ENCODE measurements at regions not wholly inside any gene's neighbourhood (a gene's known extent, or its start where the extent isn't known, plus 50 kb on each side); places are given as distances from the start of the nearest gene placed in this dataset.

DNA sequence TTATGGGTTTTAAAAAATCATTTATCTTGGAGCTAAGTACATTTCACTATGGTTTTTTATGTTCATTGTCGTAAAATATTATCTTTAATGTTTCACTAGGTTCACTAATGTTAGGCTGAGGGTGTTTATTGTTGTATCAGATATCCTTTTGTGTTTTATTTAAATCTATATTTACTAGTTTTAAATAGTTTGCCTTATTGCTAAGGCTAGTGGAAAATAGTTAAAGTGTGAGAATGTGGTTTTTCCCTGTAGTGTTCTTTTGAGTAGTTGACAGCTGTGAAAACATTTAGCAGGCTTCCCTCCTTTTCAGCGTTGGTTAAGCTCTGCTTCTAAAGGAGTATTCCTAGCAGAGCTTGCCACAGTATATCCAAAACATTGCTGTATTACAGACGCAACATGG is 139.0 kb downstream of the TM9SF2 start:
- no peaks in the 10 kb centered on the region for H3K9me3 ChIP-seq (ENCODE audit: control insufficient read depth, low read length)
- H3K36me3 ChIP-seq (ENCODE audit: control insufficient read depth, insufficient read depth, low read length) = no peaks in the 10 kb centered on the region
- H3K4me1 ChIP-seq (ENCODE audit: control insufficient read depth, insufficient read depth, low read length) = no peaks in the 10 kb centered on the region
- H3K27ac ChIP-seq (ENCODE audit: insufficient read depth, low read depth, low read length, poor library complexity, severe bottlenecking) = no peak overlapping the region
- H3K27me3 ChIP-seq (ENCODE audit: control insufficient read depth, insufficient read depth, low read length, poor library complexity, severe bottlenecking) = no peaks in the 10 kb centered on the region
- WGBS, 2 experiments = 78 to 79% methylated on average over 2 to 3 of the region's 3 CpGs
- no peak overlapping the region for H3K4me3 ChIP-seq (ENCODE audit: insufficient read depth, low read depth, low read length)

DNA sequence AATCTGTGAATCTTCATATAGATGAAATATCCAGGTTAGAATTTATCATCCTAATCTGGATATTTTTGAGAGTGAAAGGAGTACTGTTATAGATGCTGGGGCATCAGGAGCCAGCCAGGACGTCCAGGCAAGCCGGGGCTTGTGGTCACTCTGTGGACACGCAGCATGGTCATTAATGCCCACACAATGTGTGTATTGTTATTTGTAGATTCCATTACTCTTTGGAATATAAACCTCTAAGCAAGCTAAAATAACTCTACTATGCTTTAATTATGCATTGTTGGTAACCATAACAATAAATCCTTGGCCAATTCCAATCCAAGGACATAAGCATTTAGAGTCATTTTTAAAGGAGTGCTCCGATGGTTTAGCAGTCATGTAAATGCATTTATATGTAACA is 137.9 kb downstream of the TM9SF2 start:
- no peak overlapping the region for H3K27ac ChIP-seq (ENCODE audit: insufficient read depth, low read depth, low read length, poor library complexity, severe bottlenecking)
- H3K36me3 ChIP-seq (ENCODE audit: control insufficient read depth, insufficient read depth, low read length) = no peaks in the 10 kb centered on the region
- H3K4me1 ChIP-seq (ENCODE audit: control insufficient read depth, insufficient read depth, low read length) = no peaks in the 10 kb centered on the region
- no peaks in the 10 kb centered on the region for H3K9me3 ChIP-seq (ENCODE audit: control insufficient read depth, low read length)
- no peaks in the 10 kb centered on the region for H3K27me3 ChIP-seq (ENCODE audit: control insufficient read depth, insufficient read depth, low read length, poor library complexity, severe bottlenecking)
- WGBS, 2 experiments = 100% methylated on average over 3 to 4 of the region's 4 CpGs
- H3K4me3 ChIP-seq (ENCODE audit: insufficient read depth, low read depth, low read length) = no peak overlapping the region

DNA sequence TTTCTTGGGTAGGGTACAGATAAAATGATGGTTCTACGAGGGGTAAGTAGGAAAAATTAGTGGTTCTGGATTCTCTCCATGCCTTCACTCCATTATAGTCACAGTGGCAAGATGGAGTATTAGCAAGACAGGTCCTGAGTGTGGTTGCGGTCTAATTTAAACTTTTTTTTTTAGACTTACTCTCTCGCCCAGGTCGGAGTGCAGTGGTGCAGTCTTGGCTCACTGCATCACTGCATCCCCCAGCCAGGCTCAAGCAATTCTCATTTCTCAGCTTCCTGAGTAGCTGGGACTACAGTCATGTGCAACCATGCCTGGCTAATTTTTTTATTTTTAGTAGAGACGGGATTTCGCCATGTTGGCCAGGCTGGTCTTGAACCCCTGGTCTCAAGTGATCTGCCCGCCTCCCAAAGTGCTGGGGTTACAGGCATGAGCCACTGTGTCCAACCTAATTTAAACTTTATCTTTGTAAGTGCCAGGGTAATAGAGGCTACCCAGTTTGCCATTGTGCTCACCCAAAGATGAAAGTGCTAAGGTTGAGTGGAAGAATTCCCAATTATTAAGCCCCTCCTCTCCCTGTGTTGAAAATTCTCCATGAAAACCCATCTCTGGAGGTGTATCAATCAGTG is 135.6 kb downstream of the TM9SF2 start:
- Histone ChIP-seq H3K4me3 (ENCODE audit: insufficient read depth, low read depth, low read length) (no peak overlapping the region), H3K9me3 (ENCODE audit: control insufficient read depth, low read length) (no peaks in the 10 kb centered on the region), H3K27ac (ENCODE audit: insufficient read depth, low read depth, low read length, poor library complexity, severe bottlenecking) (no peak overlapping the region), H3K4me1 (ENCODE audit: control insufficient read depth, insufficient read depth, low read length) (no peaks in the 10 kb centered on the region), H3K27me3 (ENCODE audit: control insufficient read depth, insufficient read depth, low read length, poor library complexity, severe bottlenecking) (no peaks in the 10 kb centered on the region), H3K36me3 (ENCODE audit: control insufficient read depth, insufficient read depth, low read length) (no peaks in the 10 kb centered on the region)
- 91 to 92% methylated on average over 7 of the region's 7 CpGs for WGBS, 2 experiments

DNA sequence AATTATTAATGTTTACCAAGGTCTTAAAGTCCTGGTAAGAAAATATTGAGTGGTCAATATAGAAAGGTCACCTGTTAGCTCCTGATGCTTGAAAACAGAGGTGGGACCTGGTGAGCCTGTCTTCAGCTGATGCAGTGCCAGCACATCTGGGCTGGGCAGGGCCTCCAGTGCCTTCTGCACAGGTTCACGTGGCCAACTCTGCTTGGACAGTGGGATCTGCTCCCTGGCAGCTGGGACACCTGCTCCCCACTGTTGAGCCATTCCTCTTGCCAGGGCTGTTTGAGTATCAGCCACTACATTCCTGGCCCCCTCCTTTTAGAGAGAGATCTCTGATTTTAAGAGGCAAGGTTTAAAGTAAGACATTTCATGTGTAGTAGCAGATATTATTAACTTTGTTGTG is 135.0 kb downstream of the TM9SF2 start:
- Histone ChIP-seq H3K36me3 (ENCODE audit: control insufficient read depth, insufficient read depth, low read length) (no peaks in the 10 kb centered on the region), H3K27ac (ENCODE audit: insufficient read depth, low read depth, low read length, poor library complexity, severe bottlenecking) (no peak overlapping the region), H3K4me1 (ENCODE audit: control insufficient read depth, insufficient read depth, low read length) (no peaks in the 10 kb centered on the region), H3K4me3 (ENCODE audit: insufficient read depth, low read depth, low read length) (no peak overlapping the region), H3K9me3 (ENCODE audit: control insufficient read depth, low read length) (no peaks in the 10 kb centered on the region), H3K27me3 (ENCODE audit: control insufficient read depth, insufficient read depth, low read length, poor library complexity, severe bottlenecking) (no peaks in the 10 kb centered on the region)
- WGBS, 2 experiments = 87 to 91% methylated on average over 1 of the region's 1 CpG

DNA sequence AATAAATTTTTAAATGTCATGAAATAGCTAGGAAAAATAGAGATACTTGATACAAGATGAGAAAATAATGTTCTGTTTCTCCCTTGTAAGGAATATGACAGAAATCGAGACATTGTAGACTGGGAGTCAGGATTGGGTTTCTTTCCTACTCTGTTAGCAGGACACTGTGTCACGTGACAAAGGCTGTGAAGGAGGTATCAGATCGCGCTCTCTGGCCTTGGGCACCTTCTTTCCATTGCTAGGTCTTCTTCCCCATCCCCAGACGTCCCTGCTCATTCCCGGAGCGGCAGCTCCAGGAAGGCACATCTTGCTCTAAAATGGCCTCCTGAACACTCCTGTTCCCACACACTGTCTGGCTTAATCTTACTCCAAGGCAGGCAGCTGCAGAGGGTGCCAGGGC is 133.4 kb downstream of the TM9SF2 start:
- Histone ChIP-seq H3K4me3 (ENCODE audit: insufficient read depth, low read depth, low read length) (no peak overlapping the region), H3K27me3 (ENCODE audit: control insufficient read depth, insufficient read depth, low read length, poor library complexity, severe bottlenecking) (no peaks in the 10 kb centered on the region), H3K4me1 (ENCODE audit: control insufficient read depth, insufficient read depth, low read length) (no peaks in the 10 kb centered on the region), H3K27ac (ENCODE audit: insufficient read depth, low read depth, low read length, poor library complexity, severe bottlenecking) (no peak overlapping the region), H3K36me3 (ENCODE audit: control insufficient read depth, insufficient read depth, low read length) (no peaks in the 10 kb centered on the region), H3K9me3 (ENCODE audit: control insufficient read depth, low read length) (no peaks in the 10 kb centered on the region)
- 84 to 88% methylated on average over 7 of the region's 7 CpGs for WGBS, 2 experiments

DNA sequence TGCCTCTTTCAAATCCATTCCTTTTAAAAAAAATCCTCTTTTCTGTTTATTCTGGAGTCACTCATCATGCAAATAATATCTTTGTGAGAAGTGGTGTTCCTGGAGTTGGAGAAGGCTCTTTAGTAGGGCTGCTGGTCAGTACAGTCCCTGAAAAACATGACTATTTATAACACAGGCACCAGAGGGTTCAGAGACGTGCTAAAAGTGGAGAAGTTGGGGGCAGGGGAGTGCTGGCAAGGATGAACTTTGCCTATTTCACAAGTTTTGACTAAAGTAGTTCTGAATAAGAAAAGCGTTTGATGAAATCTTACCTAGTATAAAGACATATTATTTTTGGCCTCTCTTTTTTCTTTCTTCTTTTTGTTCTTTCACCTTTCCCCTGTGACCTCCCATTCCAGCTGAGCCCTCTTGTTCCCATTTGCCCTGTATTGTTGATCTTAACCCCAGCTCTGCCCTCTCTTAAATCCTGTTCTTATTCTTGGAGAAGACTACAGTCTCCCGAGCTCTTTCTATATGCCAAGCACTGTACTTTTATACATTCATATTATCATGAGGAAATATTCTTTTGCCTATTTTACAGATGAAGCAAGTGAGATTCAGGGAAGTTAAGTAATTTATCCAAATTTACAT is 129.1 kb downstream of the TM9SF2 start:
- H3K27me3 ChIP-seq (ENCODE audit: control insufficient read depth, insufficient read depth, low read length, poor library complexity, severe bottlenecking) = no peaks in the 10 kb centered on the region
- peaks cover 5% of the 10 kb centered on the region for H3K4me1 ChIP-seq (ENCODE audit: control insufficient read depth, insufficient read depth, low read length)
- H3K27ac ChIP-seq (ENCODE audit: insufficient read depth, low read depth, low read length, poor library complexity, severe bottlenecking) = peak overlapping the region; percentile 13
- H3K4me3 ChIP-seq (ENCODE audit: insufficient read depth, low read depth, low read length) = no peak overlapping the region
- no peaks in the 10 kb centered on the region for H3K9me3 ChIP-seq (ENCODE audit: control insufficient read depth, low read length)
- WGBS, 2 experiments = 83 to 86% methylated on average over 1 to 3 of the region's 3 CpGs
- no peaks in the 10 kb centered on the region for H3K36me3 ChIP-seq (ENCODE audit: control insufficient read depth, insufficient read depth, low read length)

DNA sequence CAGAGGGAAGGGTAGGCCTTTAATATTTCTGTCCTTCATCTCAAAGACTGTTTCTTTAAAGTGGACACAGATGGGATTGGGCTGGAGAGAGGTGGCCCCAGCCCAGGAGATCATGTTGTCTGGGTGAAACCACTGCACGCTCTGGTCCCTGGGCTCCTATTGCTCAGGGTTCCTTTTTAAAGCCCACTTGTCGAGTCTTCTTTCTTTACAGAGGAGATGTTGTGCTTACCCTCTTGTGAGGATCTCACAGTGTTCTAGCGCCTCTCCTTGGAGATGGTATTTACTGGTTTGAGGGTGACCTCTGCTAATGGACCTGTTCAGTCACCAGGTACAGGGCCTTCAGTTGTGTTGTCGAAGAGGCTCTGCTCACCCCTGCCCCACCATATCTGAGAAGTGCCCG is 128.4 kb downstream of the TM9SF2 start:
- Histone ChIP-seq H3K4me3 (ENCODE audit: insufficient read depth, low read depth, low read length) (no peak overlapping the region), H3K36me3 (ENCODE audit: control insufficient read depth, insufficient read depth, low read length) (no peaks in the 10 kb centered on the region), H3K27ac (ENCODE audit: insufficient read depth, low read depth, low read length, poor library complexity, severe bottlenecking) (no peak overlapping the region), H3K9me3 (ENCODE audit: control insufficient read depth, low read length) (no peaks in the 10 kb centered on the region), H3K4me1 (ENCODE audit: control insufficient read depth, insufficient read depth, low read length) (peaks cover 5% of the 10 kb centered on the region), H3K27me3 (ENCODE audit: control insufficient read depth, insufficient read depth, low read length, poor library complexity, severe bottlenecking) (no peaks in the 10 kb centered on the region)
- WGBS, 2 experiments = 93 to 95% methylated on average over 5 of the region's 5 CpGs

DNA sequence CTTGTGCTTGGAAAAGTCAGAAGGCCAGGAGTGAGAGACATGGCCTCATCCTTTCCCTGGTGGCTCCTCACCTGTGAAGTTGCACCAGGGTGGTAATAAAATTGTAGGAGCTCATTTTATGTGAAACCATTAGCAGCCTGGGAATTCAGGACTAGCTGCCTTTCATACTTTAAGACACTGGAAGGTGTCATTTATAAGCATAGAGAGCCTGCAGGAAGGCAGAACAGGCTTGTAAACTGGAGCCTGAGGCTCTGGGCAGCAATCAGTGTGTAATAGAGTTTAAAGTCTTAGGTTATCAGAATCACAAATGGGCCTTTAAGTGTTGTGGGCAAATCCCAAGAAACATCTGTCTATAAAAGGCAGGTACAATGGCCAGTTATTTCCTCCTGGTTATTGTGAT is 127.2 kb downstream of the TM9SF2 start:
- peaks cover 5% of the 10 kb centered on the region for H3K4me1 ChIP-seq (ENCODE audit: control insufficient read depth, insufficient read depth, low read length)
- no peaks in the 10 kb centered on the region for H3K36me3 ChIP-seq (ENCODE audit: control insufficient read depth, insufficient read depth, low read length)
- H3K27me3 ChIP-seq (ENCODE audit: control insufficient read depth, insufficient read depth, low read length, poor library complexity, severe bottlenecking) = no peaks in the 10 kb centered on the region
- no peak overlapping the region for H3K27ac ChIP-seq (ENCODE audit: insufficient read depth, low read depth, low read length, poor library complexity, severe bottlenecking)
- no peaks in the 10 kb centered on the region for H3K9me3 ChIP-seq (ENCODE audit: control insufficient read depth, low read length)
- no peak overlapping the region for H3K4me3 ChIP-seq (ENCODE audit: insufficient read depth, low read depth, low read length)

DNA sequence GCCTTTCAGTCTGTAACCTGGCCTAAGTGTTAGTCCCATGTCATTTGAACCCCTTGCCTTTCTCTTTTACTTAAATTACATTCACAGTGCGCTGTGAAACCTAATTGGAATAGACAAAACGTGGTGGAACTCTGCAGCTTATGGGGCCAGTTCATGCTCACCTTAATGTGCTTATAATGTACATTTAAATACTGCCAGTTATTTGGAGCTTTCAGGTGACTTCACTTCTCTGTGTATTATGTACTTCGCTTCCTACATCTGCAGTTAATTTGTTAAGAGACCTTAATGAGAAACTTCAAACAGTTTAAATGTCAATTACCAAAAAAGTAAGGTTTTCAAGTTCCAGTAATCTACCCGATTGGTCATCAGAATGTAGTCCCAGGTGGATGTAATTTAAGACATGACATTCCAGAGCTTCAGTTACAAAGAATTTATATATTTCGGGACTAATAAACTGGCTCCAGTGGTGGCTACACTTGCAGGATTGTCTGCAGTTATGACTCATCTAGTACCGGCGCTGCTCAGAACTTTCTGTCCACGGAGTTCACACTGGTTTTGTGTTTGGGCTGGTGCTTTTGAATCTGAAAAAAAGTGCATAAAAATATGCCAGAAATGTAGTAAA is 125.3 kb downstream of the TM9SF2 start:
- Histone ChIP-seq H3K27ac (ENCODE audit: insufficient read depth, low read depth, low read length, poor library complexity, severe bottlenecking) (no peak overlapping the region), H3K9me3 (ENCODE audit: control insufficient read depth, low read length) (no peaks in the 10 kb centered on the region), H3K27me3 (ENCODE audit: control insufficient read depth, insufficient read depth, low read length, poor library complexity, severe bottlenecking) (no peaks in the 10 kb centered on the region), H3K4me3 (ENCODE audit: insufficient read depth, low read depth, low read length) (no peak overlapping the region), H3K4me1 (ENCODE audit: control insufficient read depth, insufficient read depth, low read length) (peaks cover 5% of the 10 kb centered on the region), H3K36me3 (ENCODE audit: control insufficient read depth, insufficient read depth, low read length) (no peaks in the 10 kb centered on the region)
- 93 to 97% methylated on average over 8 of the region's 8 CpGs for WGBS, 2 experiments

DNA sequence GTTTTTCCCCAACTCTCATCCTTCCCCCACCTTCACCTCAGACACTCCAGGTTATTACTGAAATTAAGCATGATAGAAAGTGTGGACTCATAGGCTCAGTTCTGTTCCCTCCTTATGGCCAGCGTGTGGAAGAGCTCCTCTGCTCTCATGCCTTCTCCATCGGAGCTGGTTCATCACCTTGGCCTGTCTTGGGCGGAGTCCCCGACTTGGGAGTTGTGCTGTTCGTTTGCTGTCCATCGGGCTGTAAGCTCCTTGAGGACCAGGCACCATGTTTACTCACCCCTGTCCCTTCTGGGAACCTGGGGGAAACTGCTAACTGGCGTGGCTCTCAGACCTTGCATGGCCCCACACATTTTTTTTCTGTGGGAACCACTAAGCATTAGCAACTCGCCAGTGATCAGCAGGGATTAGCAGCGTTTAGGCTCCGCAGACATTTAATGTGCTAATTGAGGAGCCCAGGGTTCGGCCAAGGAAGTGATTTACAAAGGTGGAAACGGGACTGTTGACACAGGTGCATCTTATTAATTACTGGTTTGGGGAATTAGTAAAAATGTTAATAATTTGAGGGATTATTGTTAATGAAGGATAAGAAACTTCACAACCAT is 123.8 kb downstream of the TM9SF2 start:
- Histone ChIP-seq H3K27me3 (ENCODE audit: control insufficient read depth, insufficient read depth, low read length, poor library complexity, severe bottlenecking) (no peaks in the 10 kb centered on the region), H3K9me3 (ENCODE audit: control insufficient read depth, low read length) (no peaks in the 10 kb centered on the region), H3K4me3 (ENCODE audit: insufficient read depth, low read depth, low read length) (no peak overlapping the region), H3K4me1 (ENCODE audit: control insufficient read depth, insufficient read depth, low read length) (peaks cover 5% of the 10 kb centered on the region), H3K27ac (ENCODE audit: insufficient read depth, low read depth, low read length, poor library complexity, severe bottlenecking) (no peak overlapping the region), H3K36me3 (ENCODE audit: control insufficient read depth, insufficient read depth, low read length) (no peaks in the 10 kb centered on the region)
- 63 to 64% methylated on average over 12 of the region's 12 CpGs for WGBS, 2 experiments

All from ectodermal cell (in vitro differentiated cells).